ENCODE measurements at regions not wholly inside any gene's neighbourhood (a gene's known extent, or its start where the extent isn't known, plus 50 kb on each side); places are given as distances from the start of the nearest gene placed in this dataset.

DNA sequence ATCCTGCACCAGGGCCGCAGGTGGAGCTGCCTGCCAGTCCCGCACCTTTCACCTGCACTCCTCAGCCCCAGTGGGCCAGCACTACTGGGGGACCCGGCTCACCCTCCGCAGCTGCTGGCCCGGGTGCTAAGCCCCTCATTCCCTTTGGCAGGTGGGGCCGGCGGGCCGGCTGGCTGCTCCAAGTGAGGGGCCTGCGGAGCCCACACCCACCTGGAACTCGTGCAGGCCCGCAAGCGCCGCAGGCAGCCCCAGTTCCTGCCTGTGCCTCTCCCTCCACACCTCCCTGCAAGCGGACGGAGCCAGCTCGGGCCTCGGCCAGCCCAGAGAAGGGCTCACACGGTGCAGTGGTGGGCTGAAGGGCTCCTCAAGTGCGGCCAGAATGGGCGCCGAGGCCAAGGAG, 199.0 kb upstream of the HS3ST5 start:
- Histone ChIP-seq H3K27me3 (replicated peaks in 1 of 2; ENCODE audit: control insufficient read depth in 2 of 2, insufficient read depth in 2 of 2, low read length in 1 of 2) (no peaks in the 10 kb centered on the region), H3K79me2 (ENCODE audit: control insufficient read depth, insufficient read depth, low read length) (no peaks in the 10 kb centered on the region), H3K4me3 (no peak overlapping the region), H2AFZ (ENCODE audit: control insufficient read depth, low read depth, low read length) (no peak overlapping the region), H3K36me3 (ENCODE audit: control insufficient read depth in 2 of 2, insufficient read depth in 2 of 2, low read length in 1 of 2) (no peaks in the 10 kb centered on the region), H3K4me1 (ENCODE audit: control insufficient read depth, insufficient read depth, low read length) (no peaks in the 10 kb centered on the region), H3K9me3 (replicated peaks; ENCODE audit: control insufficient read depth, insufficient read depth, low read length) (no peaks in the 10 kb centered on the region), H3K27ac (ENCODE audit: control insufficient read depth, insufficient read depth) (no peak overlapping the region), H4K20me1 (ENCODE audit: control insufficient read depth, insufficient read depth) (no peaks in the 10 kb centered on the region), H3K9ac (ENCODE audit: control insufficient read depth, insufficient read depth, low read length) (no peak overlapping the region), H3K4me2 (ENCODE audit: control insufficient read depth, insufficient read depth) (no peak overlapping the region)
- BruUV-seq (replicated peaks): no TSS peak
- ATAC-seq: no peak
- no peak for FAIRE-seq
- ChIA-PET POLR2A (no interaction called here), CTCF (no interaction called here), RAD21 (ENCODE audit: unreplicated experiment) (no interaction called here), SMC1A (ENCODE audit: uncharacterized antibody, unreplicated experiment) (no interaction called here)
- intact Hi-C loops (cut with micrococcal nuclease; ENCODE audit: unreplicated experiment) (no loop called here), in situ Hi-C loops (cut with MboI) (no loop called here)
- DNase-seq (ENCODE audit: low read depth, low spot score): no peak
- WGBS (ENCODE audit: insufficient coverage, insufficient replicate concordance, low lambda C conversion rate, missing lambda C conversion rate): 43% methylated on average over 19 of the region's 21 CpGs
- TF ChIP-seq NFXL1 (IDR thresholded peaks at IDR 0.05; ENCODE audit: borderline replicate concordance): no peak
- TF ChIP-seq PML (IDR thresholded peaks at IDR 0.05; ENCODE audit: low read length): no peak
- TF ChIP-seq EZH2 (IDR thresholded peaks at IDR 0.05; ENCODE audit: borderline replicate concordance, control insufficient read depth, low read depth, low read length): no peak
- no peak for TF ChIP-seq BHLHE40 (IDR thresholded peaks at IDR 0.05; ENCODE audit: borderline replicate concordance in 1 of 2, low read depth in 2 of 2, low read length in 1 of 2)
- no peak for TF ChIP-seq ZZZ3 (IDR thresholded peaks at IDR 0.05; ENCODE audit: control insufficient read depth, insufficient read length, low read depth)
- no peak for TF ChIP-seq TARDBP (IDR thresholded peaks at IDR 0.05; ENCODE audit: borderline replicate concordance)
- no peak for TF ChIP-seq FOXK2 (IDR thresholded peaks at IDR 0.05)
- no peak for TF ChIP-seq NR2F1 (conservative IDR thresholded peaks at IDR 0.05)
- no peak for TF ChIP-seq ZSCAN29 (IDR thresholded peaks at IDR 0.05)
- TF ChIP-seq BRCA1 (IDR thresholded peaks at IDR 0.05; ENCODE audit: low read depth, low read length): no peak
- TF ChIP-seq CBFB (IDR thresholded peaks at IDR 0.05; ENCODE audit: low read depth): no peak
- no peak for TF ChIP-seq PBX3 (IDR thresholded peaks at IDR 0.05; ENCODE audit: insufficient replicate concordance, low read depth, low read length)
- TF ChIP-seq WRNIP1 (IDR thresholded peaks at IDR 0.05; ENCODE audit: borderline replicate concordance, low read depth, low read length): no peak
- no peak for TF ChIP-seq ZNF687 (IDR thresholded peaks at IDR 0.05)
- no peak for TF ChIP-seq SPI1 (IDR thresholded peaks at IDR 0.05; ENCODE audit: borderline replicate concordance, insufficient read depth, low read depth, low read length)
- no peak for TF ChIP-seq NKRF (conservative IDR thresholded peaks at IDR 0.05)
- no peak for TF ChIP-seq EP300 (IDR thresholded peaks at IDR 0.05; ENCODE audit: borderline replicate concordance in 1 of 2, control insufficient read depth in 1 of 2, low read depth in 2 of 2, low read length in 2 of 2)
